Skeletal muscle tissue (tissue), 3 donors: ENCODE measurements at regions not wholly inside any gene's neighbourhood (a gene's known extent, or its start where the extent isn't known, plus 50 kb on each side); places are given as distances from the start of the nearest gene placed in this dataset.
A peak's percentile ranks its signal among the peaks of the same experiment; 100 is the strongest.
"Not testable (repeated sequence)": the region's sequence is repeated elsewhere in the genome, so short reads cannot be mapped to it uniquely, and the experiment has no call there.

Source experiments
- H3K27ac ChIP-seq: one replicate; pipeline ENCODE4 v1.7.0; 2013; ENCODE audit warnings: mild to moderate bottlenecking, low read depth, low read length, inconsistent platforms
- H3K27me3 ChIP-seq, 3 donors: one replicate each; pipeline ENCODE4 v1.7.0; 2013; ENCODE audit warnings: low read length in 3 of 3; ENCODE audit not compliant: control insufficient read depth in 3 of 3, insufficient read depth in 3 of 3
- H3K36me3 ChIP-seq, 3 donors: one replicate each; pipeline ENCODE4 v1.7.0; 2013; ENCODE audit warnings: low read length in 3 of 3; ENCODE audit not compliant: control insufficient read depth in 3 of 3, insufficient read depth in 3 of 3
- H3K4me1 ChIP-seq, 3 donors: one replicate each; pipeline ENCODE4 v1.7.0; 2013; ENCODE audit warnings: low read length in 3 of 3, mild to moderate bottlenecking in 3 of 3; ENCODE audit not compliant: control insufficient read depth in 3 of 3, insufficient read depth in 3 of 3
- H3K4me3 ChIP-seq, 3 donors: one replicate each; pipeline ENCODE4 v1.7.0; 2013; ENCODE audit warnings: low read length in 3 of 3
- H3K9ac ChIP-seq, 3 donors: one replicate each; pipeline ENCODE4 v1.7.0; 2013; ENCODE audit warnings: low read length in 3 of 3, mild to moderate bottlenecking in 3 of 3, moderate library complexity in 2 of 3, low read depth in 1 of 3
- H3K9me3 ChIP-seq, 3 donors: one replicate each; pipeline ENCODE4 v1.7.0; 2013; ENCODE audit warnings: low read length in 3 of 3; ENCODE audit not compliant: control insufficient read depth in 3 of 3
- donor health status: Osteomylitis.

DNA sequence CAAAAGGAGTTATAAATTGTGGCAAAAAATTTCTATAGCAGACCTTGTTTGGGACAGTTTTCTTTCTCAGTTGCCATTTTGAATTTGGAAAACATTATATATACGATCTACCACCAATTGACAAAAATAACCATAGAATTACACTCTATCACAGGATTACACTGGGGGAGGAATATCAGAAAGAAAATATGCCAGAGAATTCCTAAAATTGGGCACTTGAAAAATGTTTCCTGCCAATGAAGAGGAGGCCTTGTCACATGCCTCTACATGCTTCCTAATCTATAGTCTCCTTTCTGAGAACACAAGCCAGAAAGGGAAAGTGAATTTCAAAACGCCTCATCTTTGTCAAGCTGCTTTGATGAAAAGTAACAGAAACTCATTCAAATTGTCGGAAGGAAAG lies 78.5 kb upstream of the DNAH5 start:
- no peaks in the 10 kb centered on the region for H3K4me1 ChIP-seq

DNA sequence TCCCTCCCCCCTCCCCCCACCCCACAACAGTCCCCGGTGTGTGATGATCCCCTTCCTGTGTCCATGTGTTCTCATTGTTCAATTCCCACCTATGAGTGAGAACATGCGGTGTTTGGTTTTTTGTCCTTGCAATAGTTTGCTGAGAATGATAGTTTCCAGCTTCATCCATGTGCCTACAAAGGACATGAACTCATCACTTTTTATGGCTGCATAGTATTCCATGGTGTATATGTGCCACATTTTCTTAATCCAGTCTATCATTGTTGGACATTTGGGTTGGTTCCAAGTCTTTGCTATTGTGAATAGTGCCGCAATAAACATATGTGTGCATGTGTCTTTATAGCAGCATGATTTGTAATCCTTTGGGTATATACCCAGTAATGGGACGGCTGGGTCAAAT lies 76.5 kb upstream of the DNAH5 start:
- H3K9ac ChIP-seq, H3K4me1 ChIP-seq, H3K9me3 ChIP-seq, H3K36me3 ChIP-seq, H3K27me3 ChIP-seq, H3K4me3 ChIP-seq, H3K27ac ChIP-seq: not testable (repeated sequence)

More for the DNA sequence above, 78.5 kb upstream of the DNAH5 start:
- Histone ChIP-seq H3K27me3 (no peaks in the 10 kb centered on the region), H3K9me3 (peaks cover 0 to 3% (median 0%) of the 10 kb centered on the region in 3 donors), H3K4me3 (no peak overlapping the region), H3K9ac (no peak overlapping the region), H3K36me3 (no peaks in the 10 kb centered on the region), H3K27ac (no peak overlapping the region)

DNA sequence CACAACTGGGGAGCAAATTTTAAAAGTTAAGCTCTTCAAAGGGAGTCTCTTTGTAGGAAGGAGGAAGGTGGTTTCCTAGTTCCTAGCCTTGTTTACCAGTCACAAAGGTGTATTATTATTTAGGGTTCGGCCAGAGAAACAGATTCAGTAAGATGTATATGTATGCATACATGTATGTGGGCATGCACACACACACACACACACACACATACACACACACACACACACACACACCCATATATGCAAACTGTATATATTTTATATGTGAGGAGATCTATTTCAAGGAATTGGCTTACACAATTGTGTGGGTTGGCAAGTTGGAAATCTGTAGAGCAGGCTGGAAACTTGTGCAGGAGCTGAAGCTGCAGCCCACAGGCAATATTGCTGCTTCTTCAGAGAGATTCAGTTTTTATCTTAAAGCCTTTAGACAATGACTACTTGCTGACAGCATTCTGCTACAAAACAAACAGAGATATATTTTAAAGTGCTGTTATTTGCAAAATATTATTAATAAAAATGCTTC lies 75.3 kb upstream of the DNAH5 start:
- Histone ChIP-seq H3K9me3 (peaks cover 0 to 3% (median 0%) of the 10 kb centered on the region in 3 donors), H3K4me3 (no peak overlapping the region), H3K27me3 (no peaks in the 10 kb centered on the region)

DNA sequence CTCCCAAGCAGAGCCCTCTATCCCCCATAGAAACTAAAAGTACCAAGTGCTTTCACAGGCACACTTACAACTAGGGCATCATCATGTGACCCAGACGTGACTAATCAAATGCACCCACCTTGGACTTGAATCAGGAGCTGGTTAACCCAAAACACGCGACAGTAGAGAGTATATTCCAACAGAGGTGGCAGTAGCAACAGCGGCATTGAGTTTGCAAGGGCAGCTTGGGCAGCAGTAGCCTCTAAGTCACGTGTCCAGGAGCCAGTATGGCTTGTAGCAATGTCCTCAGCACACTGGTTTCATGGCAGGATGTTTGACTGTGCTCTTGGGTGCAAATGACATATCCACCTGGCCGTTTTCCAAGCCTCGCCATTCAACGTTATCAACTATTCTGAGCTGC lies 73.4 kb upstream of the DNAH5 start:
- H3K4me1 ChIP-seq, result no peaks in the 10 kb centered on the region
- no peaks in the 10 kb centered on the region for H3K36me3 ChIP-seq
- H3K27ac ChIP-seq, result no peak overlapping the region
- no peak overlapping the region for H3K9ac ChIP-seq
- H3K9me3 ChIP-seq, result peaks cover 0 to 3% (median 0%) of the 10 kb centered on the region in 3 donors
- H3K4me3 ChIP-seq, result no peak overlapping the region
- H3K27me3 ChIP-seq, result no peaks in the 10 kb centered on the region

More for the DNA sequence above, 75.3 kb upstream of the DNAH5 start:
- H3K9ac ChIP-seq, result no peak overlapping the region
- H3K36me3 ChIP-seq, result no peaks in the 10 kb centered on the region
- no peak overlapping the region for H3K27ac ChIP-seq
- H3K4me1 ChIP-seq, result no peaks in the 10 kb centered on the region

- H3K4me1 ChIP-seq, result peaks cover 0 to 3% (median 2%) of the 10 kb centered on the region in 3 donors
- H3K27me3 ChIP-seq, result no peaks in the 10 kb centered on the region
- H3K36me3 ChIP-seq, result no peaks in the 10 kb centered on the region
- no peak overlapping the region for H3K9ac ChIP-seq
- H3K4me3 ChIP-seq, result no peak overlapping the region
- peaks cover 0 to 3% (median 0%) of the 10 kb centered on the region in 3 donors for H3K9me3 ChIP-seq
- H3K27ac ChIP-seq, result no peak overlapping the region
Observed at GRCh38 chr5:14016549-14016948, 72.1 kb upstream of the DNAH5 start.

DNA sequence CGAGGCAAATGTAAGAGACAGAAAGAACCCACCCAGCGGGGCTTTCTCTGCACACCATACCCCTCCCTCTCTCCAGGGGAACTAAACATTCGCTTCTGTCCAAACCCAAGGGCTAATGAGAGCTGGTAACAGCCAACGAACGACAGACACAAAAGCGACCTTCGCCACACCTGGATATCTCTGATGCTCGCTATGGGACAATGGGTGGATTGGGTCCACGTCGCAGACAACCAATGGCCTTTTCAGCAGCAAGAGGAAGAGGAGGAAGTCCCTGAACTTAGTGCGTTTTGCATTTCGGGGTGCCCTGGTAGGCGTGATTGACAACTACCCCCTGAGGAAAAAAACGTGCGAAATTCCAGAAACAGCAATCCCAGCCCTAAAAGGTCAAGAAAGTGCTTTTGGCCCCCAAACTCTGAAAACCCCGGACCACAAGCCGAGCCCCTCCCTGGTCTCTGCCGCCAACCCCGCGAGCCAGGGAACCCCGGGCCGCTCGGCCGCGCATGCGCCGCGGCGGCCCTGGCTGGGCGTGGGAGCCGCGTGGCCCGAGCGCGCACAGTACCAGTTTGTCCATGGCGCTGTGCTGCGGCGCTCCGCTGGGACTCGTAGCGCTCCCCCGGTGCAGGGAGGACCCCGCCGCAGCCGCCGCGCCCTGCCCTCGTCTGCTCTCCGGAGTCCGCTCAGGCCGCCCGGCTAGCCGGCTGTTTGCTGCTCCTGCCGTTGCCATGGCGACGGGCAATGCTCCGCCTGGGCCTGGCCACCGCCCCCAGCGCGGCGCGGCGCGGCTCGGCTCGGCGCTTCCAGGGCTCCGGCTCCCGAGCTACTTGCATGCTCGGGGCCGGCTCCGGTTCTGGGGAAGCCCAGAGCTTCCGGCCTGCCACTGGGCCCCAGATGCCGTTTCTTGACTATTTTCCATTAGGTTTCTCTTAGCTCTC lies 66.9 kb upstream of the DNAH5 start:
- H3K4me3 ChIP-seq, result peak overlapping the region; percentile 74 to 78 (median 76)
- H3K4me1 ChIP-seq, result peaks cover 6 to 13% (median 9%) of the 10 kb centered on the region in 3 donors
- no peak overlapping the region for H3K27ac ChIP-seq
- no peaks in the 10 kb centered on the region for H3K9me3 ChIP-seq
- peak overlapping the region; percentile 61 to 77 (median 69) for H3K9ac ChIP-seq
- H3K27me3 ChIP-seq, result no peaks in the 10 kb centered on the region
- H3K36me3 ChIP-seq, result no peaks in the 10 kb centered on the region

DNA sequence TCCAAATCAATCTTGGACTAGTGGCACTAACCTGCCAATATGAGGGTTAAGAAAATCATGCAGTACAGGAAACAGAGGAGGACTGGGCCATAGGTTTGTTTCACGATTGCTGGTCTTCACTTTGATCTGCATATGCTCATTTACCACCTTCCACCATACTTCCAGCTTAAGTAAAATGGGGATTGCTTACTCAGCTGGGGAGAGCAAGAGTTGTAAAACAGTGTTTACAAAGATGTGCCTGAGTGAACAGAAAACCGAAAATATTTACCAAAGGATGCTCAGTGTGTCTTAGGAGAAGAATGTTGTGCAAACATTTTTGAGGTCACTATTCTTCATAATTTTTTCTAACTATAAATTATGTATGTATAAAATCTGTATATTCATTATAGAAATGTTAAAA lies 65.1 kb upstream of the DNAH5 start:
- H3K9ac ChIP-seq, result no peak overlapping the region
- no peak overlapping the region for H3K27ac ChIP-seq
- H3K36me3 ChIP-seq, result no peaks in the 10 kb centered on the region
- H3K27me3 ChIP-seq, result no peaks in the 10 kb centered on the region
- peaks cover 6 to 13% (median 9%) of the 10 kb centered on the region in 3 donors for H3K4me1 ChIP-seq
- no peak overlapping the region for H3K4me3 ChIP-seq
- H3K9me3 ChIP-seq, result no peaks in the 10 kb centered on the region

GRCh38 chr5:14008819-14009311 lies 64.4 kb upstream of the DNAH5 start:
- no peak overlapping the region for H3K4me3 ChIP-seq
- peak overlapping the region in 1 of 3 donors; percentile 40 for H3K9ac ChIP-seq
- no peaks in the 10 kb centered on the region for H3K36me3 ChIP-seq
- no peaks in the 10 kb centered on the region for H3K9me3 ChIP-seq
- H3K27ac ChIP-seq, result peak overlapping the region; percentile 34
- H3K4me1 ChIP-seq, result peaks cover 6 to 13% (median 9%) of the 10 kb centered on the region in 3 donors
- H3K27me3 ChIP-seq, result no peaks in the 10 kb centered on the region

DNA sequence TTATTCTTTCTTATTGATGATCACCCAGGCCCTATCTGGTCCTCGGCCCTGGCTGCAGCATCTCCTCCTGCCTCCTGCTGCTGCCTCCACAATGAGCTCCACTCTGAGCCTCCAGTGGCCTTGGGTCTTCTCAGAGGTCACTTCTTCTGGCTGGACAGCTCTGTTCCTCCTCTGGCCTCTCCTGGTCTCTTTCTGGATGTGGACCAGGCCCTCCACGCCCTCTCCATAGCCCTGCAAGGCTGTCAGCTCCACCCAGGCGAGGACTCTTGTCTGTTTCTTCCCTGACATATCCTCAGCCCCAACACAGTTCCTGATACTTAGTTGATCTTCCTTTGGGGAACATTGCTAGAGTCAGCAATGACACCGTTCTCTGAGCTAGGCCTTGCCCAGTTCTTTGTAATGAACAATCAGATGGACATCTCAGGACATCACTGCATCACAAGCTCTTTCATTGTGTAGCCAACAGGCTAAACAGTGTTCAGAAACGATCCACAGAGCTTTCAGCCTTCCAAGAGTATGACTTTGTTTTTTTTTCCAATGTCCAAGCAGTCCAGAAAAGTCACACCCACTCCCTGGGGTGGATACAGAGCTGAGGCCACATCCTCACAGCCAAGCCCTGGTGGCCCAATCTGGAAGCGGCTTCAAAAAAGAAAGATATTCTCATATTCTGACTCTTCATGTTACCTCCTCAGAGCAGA lies 62.5 kb upstream of the DNAH5 start:
- H3K27ac ChIP-seq, result no peak overlapping the region
- no peaks in the 10 kb centered on the region for H3K36me3 ChIP-seq
- peaks cover 6 to 13% (median 7%) of the 10 kb centered on the region in 3 donors for H3K4me1 ChIP-seq
- no peak overlapping the region for H3K4me3 ChIP-seq
- peaks cover 0 to 3% (median 0%) of the 10 kb centered on the region in 3 donors for H3K9me3 ChIP-seq
- no peak overlapping the region for H3K9ac ChIP-seq
- H3K27me3 ChIP-seq, result no peaks in the 10 kb centered on the region
